GM04504 (cell line): ENCODE measurements at regions not wholly inside any gene's neighbourhood (a gene's known extent, or its start where the extent isn't known, plus 50 kb on each side); places are given as distances from the start of the nearest gene placed in this dataset.

Source experiments
- DNase-seq: peaks from one replicate; pipeline ENCODE4 v3.0.0-alpha.2; 2012; ENCODE audit warnings: low read depth

GRCh38 chr10:110375121-110375520 lies 70.4 kb upstream of the SMNDC1 start:
- DNase-seq, result no peak

GRCh38 chr10:110376021-110376766 lies 71.5 kb upstream of the SMNDC1 start:
- DNase-seq, result no peak

GRCh38 chr10:110376767-110377160 lies 72.0 kb upstream of the SMNDC1 start:
- DNase-seq, result no peak

- no peak for DNase-seq
Measured at GRCh38 chr10:110378006-110378405, 73.3 kb upstream of the SMNDC1 start.

- DNase-seq, result no peak
Measured at GRCh38 chr10:110378533-110379108, 73.9 kb upstream of the SMNDC1 start.

- no peak for DNase-seq
Measured at GRCh38 chr10:110379831-110380230, 75.1 kb upstream of the SMNDC1 start.

- DNase-seq, result no peak
Measured at GRCh38 chr10:110380293-110380692, 75.6 kb upstream of the SMNDC1 start.

GRCh38 chr10:110382695-110383094 lies 78.0 kb upstream of the SMNDC1 start:
- DNase-seq, result no peak

- no peak for DNase-seq
Measured at GRCh38 chr10:110387617-110387982, 82.9 kb upstream of the SMNDC1 start.

- DNase-seq, result no peak
Measured at GRCh38 chr10:110387983-110388686, 83.4 kb upstream of the SMNDC1 start.

GRCh38 chr10:110388687-110389052 lies 84.0 kb upstream of the SMNDC1 start:
- no peak for DNase-seq

- DNase-seq, result no peak
Measured at GRCh38 chr10:110389255-110389654, 84.5 kb upstream of the SMNDC1 start.

GRCh38 chr10:110391541-110391940 lies 86.8 kb upstream of the SMNDC1 start:
- no peak for DNase-seq

GRCh38 chr10:110392121-110392520 lies 87.4 kb upstream of the SMNDC1 start:
- DNase-seq, result no peak

- DNase-seq, result peak; percentile 88
Measured at GRCh38 chr10:110392868-110393740, 88.4 kb upstream of the SMNDC1 start.

GRCh38 chr10:110393866-110394265 lies 89.1 kb upstream of the SMNDC1 start:
- no peak for DNase-seq

GRCh38 chr10:110394296-110394695 lies 89.6 kb upstream of the SMNDC1 start:
- no peak for DNase-seq

GRCh38 chr10:110394898-110395297 lies 90.2 kb upstream of the SMNDC1 start:
- DNase-seq, result no peak

- DNase-seq, result peak; percentile 72
Measured at GRCh38 chr10:110395350-110396283, 90.9 kb upstream of the SMNDC1 start.

GRCh38 chr10:110396284-110396651 lies 91.5 kb upstream of the SMNDC1 start:
- DNase-seq, result no peak

- DNase-seq, result no peak
Measured at GRCh38 chr10:110397856-110398255, 93.1 kb upstream of the SMNDC1 start.
